ENCODE measurements at regions not wholly inside any gene's neighbourhood (a gene's known extent, or its start where the extent isn't known, plus 50 kb on each side); places are given as distances from the start of the nearest gene placed in this dataset.

- intact Hi-C loops (cut with DNase I; ENCODE audit: low total_unique reads) = no loop called here
- Histone ChIP-seq H3K27ac (no peak overlapping the region), H3K4me3 (no peak overlapping the region), H3K9me3 (peaks cover 0 to 15% (median 0%) of the 10 kb centered on the region in 4 donors), H3K4me1 (no peaks in the 10 kb centered on the region), H3K36me3 (no peaks in the 10 kb centered on the region), H3K27me3 (no peaks in the 10 kb centered on the region)
- TF ChIP-seq POLR2AphosphoS5 (IDR thresholded peaks at IDR 0.05) = no peak
- TF ChIP-seq CTCF (IDR thresholded peaks at IDR 0.05) = no peak
- TF ChIP-seq EP300 (IDR thresholded peaks at IDR 0.05) = no peak
- TF ChIP-seq POLR2A (IDR thresholded peaks at IDR 0.05) = no peak
- no peak for DNase-seq
Observed at GRCh38 chr6:22621701-22622100, 52.3 kb downstream of the HDGFL1 start.

- Histone ChIP-seq H3K27me3 (no peaks in the 10 kb centered on the region), H3K4me1 (no peaks in the 10 kb centered on the region), H3K9me3 (peaks cover 0 to 19% (median 0%) of the 10 kb centered on the region in 4 donors), H3K36me3 (no peaks in the 10 kb centered on the region), H3K27ac (no peak overlapping the region), H3K4me3 (no peak overlapping the region)
- DNase-seq = peak in 1 of 2 donors; percentile 29
- intact Hi-C loops (cut with DNase I; ENCODE audit: low total_unique reads) = no loop called here
- TF ChIP-seq EP300 (IDR thresholded peaks at IDR 0.05) (no peak), CTCF (IDR thresholded peaks at IDR 0.05) (no peak), POLR2A (IDR thresholded peaks at IDR 0.05) (no peak), POLR2AphosphoS5 (IDR thresholded peaks at IDR 0.05) (no peak)
Observed at GRCh38 chr6:22622351-22622750, 53.0 kb downstream of the HDGFL1 start.

- H3K27ac ChIP-seq = no peak overlapping the region
- no peaks in the 10 kb centered on the region for H3K27me3 ChIP-seq
- DNase-seq = no peak
- no peak for TF ChIP-seq CTCF (IDR thresholded peaks at IDR 0.05)
- no peak for TF ChIP-seq POLR2A (IDR thresholded peaks at IDR 0.05)
- TF ChIP-seq POLR2AphosphoS5 (IDR thresholded peaks at IDR 0.05) = no peak
- TF ChIP-seq EP300 (IDR thresholded peaks at IDR 0.05) = no peak
- intact Hi-C loops (cut with DNase I; ENCODE audit: low total_unique reads) = no loop called here
- H3K36me3 ChIP-seq = no peaks in the 10 kb centered on the region
- H3K9me3 ChIP-seq = peaks cover 0 to 19% (median 0%) of the 10 kb centered on the region in 4 donors
- H3K4me3 ChIP-seq = no peak overlapping the region
- H3K4me1 ChIP-seq = no peaks in the 10 kb centered on the region
- 76 to 88% (median 83%) methylated on average over 3 of the region's 3 CpGs for WGBS, 5 donors
Observed at GRCh38 chr6:22622813-22623212, 53.4 kb downstream of the HDGFL1 start.

- H3K9me3 ChIP-seq = peaks cover 0 to 14% (median 0%) of the 10 kb centered on the region in 4 donors
- H3K4me1 ChIP-seq = peaks cover 0 to 16% (median 0%) of the 10 kb centered on the region in 4 donors
- H3K4me3 ChIP-seq = no peak overlapping the region
- WGBS, 5 donors = 87 to 96% (median 89%) methylated on average over 2 of the region's 2 CpGs
- H3K27me3 ChIP-seq = no peaks in the 10 kb centered on the region
- no peak for DNase-seq
- H3K36me3 ChIP-seq = no peaks in the 10 kb centered on the region
- intact Hi-C loops (cut with DNase I; ENCODE audit: low total_unique reads) = no loop called here
- H3K27ac ChIP-seq = no peak overlapping the region
- TF ChIP-seq POLR2AphosphoS5 (IDR thresholded peaks at IDR 0.05) = no peak
- no peak for TF ChIP-seq CTCF (IDR thresholded peaks at IDR 0.05)
- no peak for TF ChIP-seq POLR2A (IDR thresholded peaks at IDR 0.05)
- no peak for TF ChIP-seq EP300 (IDR thresholded peaks at IDR 0.05)
Observed at GRCh38 chr6:22627644-22628043, 58.3 kb downstream of the HDGFL1 start.

Data from stomach (tissue), 8 donors.